ENCODE measurements at regions not wholly inside any gene's neighbourhood (a gene's known extent, or its start where the extent isn't known, plus 50 kb on each side); places are given as distances from the start of the nearest gene placed in this dataset.
"Not testable (repeated sequence)": the region's sequence is repeated elsewhere in the genome, so short reads cannot be mapped to it uniquely, and the experiment has no call there.

GRCh38 chr6:11379805-11380204 is 147.3 kb upstream of the NEDD9 start:
- Histone ChIP-seq H3K36me3 (no peaks in the 10 kb centered on the region), H3K27me3 (no peaks in the 10 kb centered on the region), H3K4me1 (peaks cover 0 to 17% (median 3%) of the 10 kb centered on the region in 4 donors), H3K9me3 (no peaks in the 10 kb centered on the region), H3K27ac (no peak overlapping the region), H3K4me3 (no peak overlapping the region)
- WGBS, 2 donors, result 95 to 98% methylated on average over 4 of the region's 4 CpGs
- TF ChIP-seq CTCF (IDR thresholded peaks at IDR 0.05), result no peak
- TF ChIP-seq EP300 (IDR thresholded peaks at IDR 0.05), result no peak
- TF ChIP-seq POLR2A (IDR thresholded peaks at IDR 0.05), result no peak
- no peak for DNase-seq (ENCODE audit: low spot score in 2 of 2)

GRCh38 chr6:11378639-11379038 is 146.2 kb upstream of the NEDD9 start:
- no peaks in the 10 kb centered on the region for H3K9me3 ChIP-seq
- H3K4me3 ChIP-seq, result no peak overlapping the region
- H3K4me1 ChIP-seq, result peaks cover 0 to 17% (median 0%) of the 10 kb centered on the region in 4 donors
- no peaks in the 10 kb centered on the region for H3K27me3 ChIP-seq
- H3K36me3 ChIP-seq, result no peaks in the 10 kb centered on the region
- TF ChIP-seq POLR2A (IDR thresholded peaks at IDR 0.05) (no peak), EP300 (IDR thresholded peaks at IDR 0.05) (no peak), CTCF (IDR thresholded peaks at IDR 0.05) (no peak)
- no peak for DNase-seq (ENCODE audit: low spot score in 2 of 2)
- WGBS, 2 donors, result 74 to 82% methylated on average over 4 of the region's 4 CpGs
- H3K27ac ChIP-seq, result no peak overlapping the region

GRCh38 chr6:11374036-11375010 is 141.9 kb upstream of the NEDD9 start:
- Histone ChIP-seq H3K9me3 (no peaks in the 10 kb centered on the region), H3K4me1 (peaks cover 0 to 15% (median 9%) of the 10 kb centered on the region in 4 donors), H3K27me3 (no peaks in the 10 kb centered on the region), H3K36me3 (no peaks in the 10 kb centered on the region), H3K27ac (no peak overlapping the region), H3K4me3 (no peak overlapping the region)
- 79% methylated on average over 4 of the region's 4 CpGs for WGBS, 2 donors
- TF ChIP-seq CTCF (IDR thresholded peaks at IDR 0.05), result no peak
- TF ChIP-seq EP300 (IDR thresholded peaks at IDR 0.05), result no peak
- no peak for TF ChIP-seq POLR2A (IDR thresholded peaks at IDR 0.05)
- no peak for DNase-seq (ENCODE audit: low spot score in 2 of 2)

- no peak for TF ChIP-seq EP300 (IDR thresholded peaks at IDR 0.05)
- no peak for TF ChIP-seq POLR2A (IDR thresholded peaks at IDR 0.05)
- no peak for TF ChIP-seq CTCF (IDR thresholded peaks at IDR 0.05)
- peaks cover 0 to 18% (median 12%) of the 10 kb centered on the region in 4 donors for H3K4me1 ChIP-seq
- H3K4me3 ChIP-seq, result no peak overlapping the region
- no peak overlapping the region for H3K27ac ChIP-seq
- H3K36me3 ChIP-seq, result no peaks in the 10 kb centered on the region
- H3K27me3 ChIP-seq, result no peaks in the 10 kb centered on the region
- no peaks in the 10 kb centered on the region for H3K9me3 ChIP-seq
- 90 to 94% methylated on average over 1 of the region's 1 CpG for WGBS, 2 donors
- DNase-seq (ENCODE audit: low spot score in 2 of 2), result no peak
These were observed 140.7 kb upstream of the NEDD9 start for GRCh38 chr6:11373208-11373607.

- not testable (repeated sequence) for DNase-seq (ENCODE audit: low spot score in 2 of 2); H3K4me3 ChIP-seq
These were observed 139.8 kb upstream of the NEDD9 start for GRCh38 chr6:11372186-11372790.

More at GRCh38 chr6:11372186-11372790, 139.8 kb upstream of the NEDD9 start:
- not testable (repeated sequence) for H3K9me3 ChIP-seq, H3K36me3 ChIP-seq, H3K27me3 ChIP-seq, H3K27ac ChIP-seq
- peaks cover 0 to 27% (median 16%) of the 10 kb centered on the region in 4 donors for H3K4me1 ChIP-seq
